ENCODE measurements at regions not wholly inside any gene's neighbourhood (a gene's known extent, or its start where the extent isn't known, plus 50 kb on each side); places are given as distances from the start of the nearest gene placed in this dataset.

GRCh38 chr13:34420702-34421346, 521.2 kb upstream of the NBEA start:
- no peak for TF ChIP-seq CTCF (IDR thresholded peaks at IDR 0.05)
- TF ChIP-seq POLR2A (IDR thresholded peaks at IDR 0.05), result no peak

All from testis (tissue), 2 donors.